ENCODE measurements at regions not wholly inside any gene's neighbourhood (a gene's known extent, or its start where the extent isn't known, plus 50 kb on each side); places are given as distances from the start of the nearest gene placed in this dataset.

DNA sequence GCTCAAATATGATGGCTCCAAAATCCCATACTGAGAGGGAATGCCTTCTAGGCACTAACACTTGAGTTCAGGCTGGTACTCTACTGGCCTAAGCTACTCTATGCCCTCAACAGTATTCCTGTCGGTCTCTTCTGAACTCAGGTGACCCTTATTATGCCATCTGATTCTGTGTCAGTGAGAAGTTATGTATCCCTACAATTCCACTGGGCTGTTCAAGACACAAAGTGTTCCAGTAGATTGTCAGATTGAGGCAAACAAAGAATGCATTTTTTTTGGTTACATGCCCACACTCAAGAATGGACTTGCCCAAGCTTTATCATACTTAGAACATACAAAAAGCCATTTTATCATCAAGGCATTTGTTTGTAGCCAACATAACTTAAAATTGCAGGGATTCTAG is 553.8 kb upstream of the PRMT6 start (continued):
- TF ChIP-seq, protein P1, sequence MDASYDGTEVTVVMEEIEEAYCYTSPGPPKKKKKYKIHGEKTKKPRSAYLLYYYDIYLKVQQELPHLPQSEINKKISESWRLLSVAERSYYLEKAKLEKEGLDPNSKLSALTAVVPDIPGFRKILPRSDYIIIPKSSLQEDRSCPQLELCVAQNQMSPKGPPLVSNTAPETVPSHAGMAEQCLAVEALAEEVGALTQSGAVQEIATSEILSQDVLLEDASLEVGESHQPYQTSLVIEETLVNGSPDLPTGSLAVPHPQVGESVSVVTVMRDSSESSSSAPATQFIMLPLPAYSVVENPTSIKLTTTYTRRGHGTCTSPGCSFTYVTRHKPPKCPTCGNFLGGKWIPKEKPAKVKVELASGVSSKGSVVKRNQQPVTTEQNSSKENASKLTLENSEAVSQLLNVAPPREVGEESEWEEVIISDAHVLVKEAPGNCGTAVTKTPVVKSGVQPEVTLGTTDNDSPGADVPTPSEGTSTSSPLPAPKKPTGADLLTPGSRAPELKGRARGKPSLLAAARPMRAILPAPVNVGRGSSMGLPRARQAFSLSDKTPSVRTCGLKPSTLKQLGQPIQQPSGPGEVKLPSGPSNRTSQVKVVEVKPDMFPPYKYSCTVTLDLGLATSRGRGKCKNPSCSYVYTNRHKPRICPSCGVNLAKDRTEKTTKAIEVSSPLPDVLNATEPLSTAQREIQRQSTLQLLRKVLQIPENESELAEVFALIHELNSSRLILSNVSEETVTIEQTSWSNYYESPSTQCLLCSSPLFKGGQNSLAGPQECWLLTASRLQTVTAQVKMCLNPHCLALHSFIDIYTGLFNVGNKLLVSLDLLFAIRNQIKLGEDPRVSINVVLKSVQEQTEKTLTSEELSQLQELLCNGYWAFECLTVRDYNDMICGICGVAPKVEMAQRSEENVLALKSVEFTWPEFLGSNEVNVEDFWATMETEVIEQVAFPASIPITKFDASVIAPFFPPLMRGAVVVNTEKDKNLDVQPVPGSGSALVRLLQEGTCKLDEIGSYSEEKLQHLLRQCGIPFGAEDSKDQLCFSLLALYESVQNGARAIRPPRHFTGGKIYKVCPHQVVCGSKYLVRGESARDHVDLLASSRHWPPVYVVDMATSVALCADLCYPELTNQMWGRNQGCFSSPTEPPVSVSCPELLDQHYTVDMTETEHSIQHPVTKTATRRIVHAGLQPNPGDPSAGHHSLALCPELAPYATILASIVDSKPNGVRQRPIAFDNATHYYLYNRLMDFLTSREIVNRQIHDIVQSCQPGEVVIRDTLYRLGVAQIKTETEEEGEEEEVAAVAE (CRISPR knock-in tag; IDR thresholded peaks at IDR 0.05; ENCODE audit: borderline replicate concordance): no peak
- no peak for TF ChIP-seq ZNF512B (CRISPR knock-in tag; IDR thresholded peaks at IDR 0.05; ENCODE audit: borderline replicate concordance)

- CTCF ChIA-PET (ENCODE audit: low intra/inter-chr PET ratio, low total read pairs): no interaction called here
- POLR2A ChIA-PET: no interaction called here
- ATAC-seq (no peak), DNase-seq (ENCODE audit: low spot score) (no peak), FAIRE-seq (no peak)
- Histone ChIP-seq H3K27me3 (ENCODE audit: control insufficient read depth in 1 of 2, insufficient read depth in 2 of 2, low read length in 2 of 2) (no peaks in the 10 kb centered on the region), H3K36me3 (replicated peaks in 1 of 2; ENCODE audit: control insufficient read depth in 1 of 2, insufficient read depth in 2 of 2, low read length in 2 of 2) (no peaks in the 10 kb centered on the region), H2AFZ (ENCODE audit: low read length) (no peak overlapping the region), H3K4me3 (replicated peaks in 1 of 3; ENCODE audit: insufficient read depth in 1 of 3, low read depth in 2 of 3, low read length in 3 of 3) (no peak overlapping the region), H3K9me3 (ENCODE audit: low read length) (peaks cover 45% of the 10 kb centered on the region), H3K4me1 (ENCODE audit: insufficient read depth, low read length) (no peaks in the 10 kb centered on the region), H3K4me2 (ENCODE audit: low read depth, low read length) (no peak overlapping the region), H3K27ac (ENCODE audit: extremely low read length, insufficient read depth, low read length) (no peak overlapping the region), H3K9ac (ENCODE audit: insufficient read depth, low read depth, low read length) (no peak overlapping the region), H3K79me2 (ENCODE audit: insufficient read depth, low read length) (no peaks in the 10 kb centered on the region), H4K20me1 (ENCODE audit: insufficient read depth, low read length) (no peaks in the 10 kb centered on the region)
- TF ChIP-seq, protein P2, sequence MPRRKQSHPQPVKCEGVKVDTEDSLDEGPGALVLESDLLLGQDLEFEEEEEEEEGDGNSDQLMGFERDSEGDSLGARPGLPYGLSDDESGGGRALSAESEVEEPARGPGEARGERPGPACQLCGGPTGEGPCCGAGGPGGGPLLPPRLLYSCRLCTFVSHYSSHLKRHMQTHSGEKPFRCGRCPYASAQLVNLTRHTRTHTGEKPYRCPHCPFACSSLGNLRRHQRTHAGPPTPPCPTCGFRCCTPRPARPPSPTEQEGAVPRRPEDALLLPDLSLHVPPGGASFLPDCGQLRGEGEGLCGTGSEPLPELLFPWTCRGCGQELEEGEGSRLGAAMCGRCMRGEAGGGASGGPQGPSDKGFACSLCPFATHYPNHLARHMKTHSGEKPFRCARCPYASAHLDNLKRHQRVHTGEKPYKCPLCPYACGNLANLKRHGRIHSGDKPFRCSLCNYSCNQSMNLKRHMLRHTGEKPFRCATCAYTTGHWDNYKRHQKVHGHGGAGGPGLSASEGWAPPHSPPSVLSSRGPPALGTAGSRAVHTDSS (CRISPR knock-in tag; conservative IDR thresholded peaks at IDR 0.05): no peak
- no peak for TF ChIP-seq ZNF382 (CRISPR knock-in tag; IDR thresholded peaks at IDR 0.05; ENCODE audit: borderline replicate concordance)
- intact Hi-C loops (cut with micrococcal nuclease; ENCODE audit: unreplicated experiment): no loop called here
- WGBS (ENCODE audit: low lambda C conversion rate): 2% methylated on average over 3 of the region's 3 CpGs
- in situ Hi-C loops (cut with HindIII; ENCODE audit: extremely low pct_ligation_motif_present, low pct_unique_long_range_greater_than_20kb): no loop called here
- BruUV-seq (replicated peaks): no TSS peak
These were observed 541.1 kb upstream of the PRMT6 start for GRCh38 chr1:106515375-106515774.
